Neural crest cell (in vitro differentiated cells): ENCODE measurements at regions not wholly inside any gene's neighbourhood (a gene's known extent, or its start where the extent isn't known, plus 50 kb on each side); places are given as distances from the start of the nearest gene placed in this dataset.

Source experiments
- DNase-seq: peaks from one replicate; pipeline ENCODE4 v3.0.0; 2021; ENCODE audit warnings: low read depth, mixed read lengths, low spot score
- H3K27ac Mint-ChIP-seq: one replicate; pipeline ENCODE4 v1.8.0; 2021; ENCODE audit warnings: mild to moderate bottlenecking, mixed read lengths; ENCODE audit not compliant: unreplicated experiment
- H3K27me3 Mint-ChIP-seq: 2 replicates; pipeline ENCODE4 v1.8.0; 2021; ENCODE audit warnings: low read depth, mild to moderate bottlenecking, mixed read lengths
- H3K36me3 Mint-ChIP-seq: 2 replicates; pipeline ENCODE4 v1.8.0; 2021; ENCODE audit warnings: low read depth, mild to moderate bottlenecking, mixed read lengths
- H3K4me1 Mint-ChIP-seq: 2 replicates; pipeline ENCODE4 v1.8.0; 2021; ENCODE audit warnings: mixed read lengths
- H3K4me3 Mint-ChIP-seq: one replicate; pipeline ENCODE4 v1.8.0; 2021; ENCODE audit warnings: mild to moderate bottlenecking, mixed read lengths
- H3K9me3 Mint-ChIP-seq: 2 replicates; pipeline ENCODE4 v1.8.0; 2021; ENCODE audit warnings: mixed read lengths
- TF ChIP-seq, protein P1 (sequence below): fragments of 200-600 bp; sonication (generic); conservative IDR thresholded peaks from 2 replicates; pipeline ENCODE4 v1.5.0; 2021; ENCODE audit warnings: antibody characterized with exemption, mild to moderate bottlenecking

DNA sequence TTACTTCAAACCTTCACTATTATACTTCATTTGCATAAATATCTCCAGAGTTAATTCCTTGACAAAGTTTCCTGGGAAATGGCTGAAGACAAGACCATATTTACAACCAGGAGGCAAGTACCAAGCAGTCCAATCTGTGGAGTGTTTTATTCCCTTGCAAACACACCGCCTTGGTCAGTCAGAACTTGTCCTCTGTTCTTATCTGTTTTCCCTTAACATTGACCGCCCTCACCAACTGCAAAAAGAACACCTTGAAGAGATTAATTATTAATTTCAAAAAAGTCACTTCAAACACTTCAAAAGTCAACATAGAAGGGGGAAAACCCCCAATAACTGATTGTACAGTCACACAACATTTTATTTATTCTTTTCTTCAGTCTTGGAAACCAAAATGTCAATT is 269.0 kb upstream of the RGMB start:
- Mint-ChIP-seq H3K27ac (peak overlapping the region; percentile 22), H3K9me3 (peaks cover 6% of the 10 kb centered on the region), H3K4me3 (no peak overlapping the region), H3K4me1 (peaks cover 49% of the 10 kb centered on the region), H3K27me3 (no peaks in the 10 kb centered on the region), H3K36me3 (peaks cover 8% of the 10 kb centered on the region)
- TF ChIP-seq, protein P1, sequence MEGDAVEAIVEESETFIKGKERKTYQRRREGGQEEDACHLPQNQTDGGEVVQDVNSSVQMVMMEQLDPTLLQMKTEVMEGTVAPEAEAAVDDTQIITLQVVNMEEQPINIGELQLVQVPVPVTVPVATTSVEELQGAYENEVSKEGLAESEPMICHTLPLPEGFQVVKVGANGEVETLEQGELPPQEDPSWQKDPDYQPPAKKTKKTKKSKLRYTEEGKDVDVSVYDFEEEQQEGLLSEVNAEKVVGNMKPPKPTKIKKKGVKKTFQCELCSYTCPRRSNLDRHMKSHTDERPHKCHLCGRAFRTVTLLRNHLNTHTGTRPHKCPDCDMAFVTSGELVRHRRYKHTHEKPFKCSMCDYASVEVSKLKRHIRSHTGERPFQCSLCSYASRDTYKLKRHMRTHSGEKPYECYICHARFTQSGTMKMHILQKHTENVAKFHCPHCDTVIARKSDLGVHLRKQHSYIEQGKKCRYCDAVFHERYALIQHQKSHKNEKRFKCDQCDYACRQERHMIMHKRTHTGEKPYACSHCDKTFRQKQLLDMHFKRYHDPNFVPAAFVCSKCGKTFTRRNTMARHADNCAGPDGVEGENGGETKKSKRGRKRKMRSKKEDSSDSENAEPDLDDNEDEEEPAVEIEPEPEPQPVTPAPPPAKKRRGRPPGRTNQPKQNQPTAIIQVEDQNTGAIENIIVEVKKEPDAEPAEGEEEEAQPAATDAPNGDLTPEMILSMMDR = no peak
- DNase-seq = no peak

DNA sequence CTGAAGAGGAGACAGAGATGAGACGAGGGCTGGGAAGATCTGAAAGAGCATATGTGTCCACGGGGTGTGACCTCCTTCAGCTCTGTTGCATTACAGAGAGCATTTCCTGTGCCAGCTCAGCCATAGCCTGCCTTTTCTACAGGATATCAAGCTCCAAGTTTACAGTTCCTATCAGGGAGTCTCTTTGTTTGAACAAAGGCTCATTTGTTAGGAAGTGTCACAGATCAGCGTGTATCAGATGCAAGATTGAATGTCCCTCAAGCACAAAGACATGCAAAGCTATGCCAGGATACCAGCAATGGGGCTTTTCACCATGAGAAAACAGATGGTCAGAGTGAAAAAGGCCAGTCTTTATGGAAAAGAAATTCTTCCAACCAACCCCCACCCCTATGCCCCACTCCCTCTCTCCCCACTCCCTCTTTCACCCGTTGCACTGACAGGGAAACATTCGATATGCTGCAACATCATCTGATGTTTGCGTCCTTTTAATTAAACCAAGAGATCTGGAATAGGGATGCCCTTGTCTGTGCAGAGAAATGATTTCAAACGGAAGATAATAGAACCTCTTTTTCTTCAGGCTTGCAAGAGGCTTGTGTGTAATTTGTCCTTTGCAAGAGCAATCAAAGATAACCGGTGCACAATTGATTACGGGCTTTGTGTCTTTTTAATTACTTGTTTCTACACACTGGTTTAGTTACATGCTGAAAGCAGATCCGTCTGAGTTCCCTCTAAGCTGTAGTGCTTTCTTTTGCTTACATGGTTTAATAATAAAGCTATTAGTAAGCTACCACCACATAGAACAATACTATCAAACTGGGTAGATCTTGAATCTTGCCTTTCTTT is 263.1 kb upstream of the RGMB start:
- Mint-ChIP-seq H3K36me3 (peaks cover 8% of the 10 kb centered on the region), H3K27me3 (no peaks in the 10 kb centered on the region), H3K27ac (peak overlapping the region; percentile 89), H3K4me3 (peak overlapping the region; percentile 81), H3K9me3 (peaks cover 6% of the 10 kb centered on the region), H3K4me1 (peaks cover 68% of the 10 kb centered on the region)
- TF ChIP-seq, protein P1 = no peak
- peak; percentile 29 for DNase-seq

DNA sequence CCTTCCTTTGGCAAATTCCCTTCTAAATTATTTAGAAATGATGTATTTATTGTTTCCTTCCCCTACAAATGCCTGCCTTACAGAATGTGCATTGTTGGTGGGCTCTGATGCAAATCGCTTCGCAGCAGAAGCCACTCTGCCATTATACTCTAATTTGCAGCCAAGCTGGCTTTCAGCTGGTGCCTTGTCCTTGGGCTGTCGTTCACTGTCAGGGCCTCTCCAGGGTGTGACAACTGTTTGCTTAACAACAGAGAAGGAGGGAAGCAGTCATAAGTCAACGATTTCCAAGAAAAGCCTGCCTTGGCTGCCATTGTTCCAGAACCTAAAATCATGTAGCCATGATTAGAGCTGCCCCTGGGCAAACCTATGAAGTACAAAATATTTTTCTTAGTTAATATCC is 260.1 kb upstream of the RGMB start:
- TF ChIP-seq, protein P1 = no peak
- peak overlapping the region; percentile 10 for H3K4me3 Mint-ChIP-seq
- H3K27ac Mint-ChIP-seq = peak overlapping the region; percentile 94
- H3K9me3 Mint-ChIP-seq = no peaks in the 10 kb centered on the region
- no peaks in the 10 kb centered on the region for H3K27me3 Mint-ChIP-seq
- H3K36me3 Mint-ChIP-seq = peaks cover 2% of the 10 kb centered on the region
- no peak for DNase-seq
- H3K4me1 Mint-ChIP-seq = peaks cover 93% of the 10 kb centered on the region

DNA sequence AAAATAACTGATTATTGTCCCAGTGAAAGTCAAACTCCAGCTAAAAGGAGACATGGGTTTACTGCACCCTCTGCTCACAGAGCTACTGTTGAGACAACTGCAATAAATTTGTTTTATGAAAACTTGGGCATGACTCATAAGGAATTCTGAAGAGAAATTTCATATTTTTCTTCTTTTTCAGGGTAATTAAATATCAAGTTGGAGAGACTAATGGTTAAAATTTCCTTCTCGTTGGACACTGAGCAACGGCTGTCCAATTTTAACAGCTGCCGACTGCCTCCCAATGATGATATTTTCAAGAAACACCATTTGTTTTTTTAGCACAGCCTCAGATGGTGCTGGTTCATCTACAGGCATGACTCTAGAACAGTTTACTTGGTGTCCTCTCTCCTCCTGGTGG is 259.2 kb upstream of the RGMB start:
- TF ChIP-seq, protein P1 = no peak
- no peak overlapping the region for H3K4me3 Mint-ChIP-seq
- DNase-seq = no peak
- H3K36me3 Mint-ChIP-seq = no peaks in the 10 kb centered on the region
- H3K27me3 Mint-ChIP-seq = no peaks in the 10 kb centered on the region
- H3K9me3 Mint-ChIP-seq = no peaks in the 10 kb centered on the region
- peaks cover 92% of the 10 kb centered on the region for H3K4me1 Mint-ChIP-seq
- H3K27ac Mint-ChIP-seq = no peak overlapping the region

DNA sequence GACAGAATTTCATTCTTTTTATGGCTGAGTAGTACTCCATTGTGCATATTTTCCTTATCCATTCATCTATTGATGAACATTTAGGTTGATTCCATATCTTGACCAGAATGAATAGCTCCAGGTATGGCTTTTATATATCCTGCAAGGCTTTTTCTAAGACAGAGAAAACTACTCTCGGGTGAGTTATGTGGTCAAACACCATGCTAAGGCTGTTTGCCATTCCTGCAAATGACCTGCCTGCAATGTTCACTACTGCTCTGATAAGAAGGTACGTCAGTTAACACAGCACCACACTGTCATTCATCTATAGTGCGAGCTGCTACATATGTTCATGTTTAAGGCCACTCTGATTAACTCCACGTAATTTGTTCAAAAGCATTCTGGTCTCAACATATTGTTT is 256.8 kb upstream of the RGMB start:
- no peak for DNase-seq
- Mint-ChIP-seq H3K9me3 (no peaks in the 10 kb centered on the region), H3K36me3 (no peaks in the 10 kb centered on the region), H3K27me3 (no peaks in the 10 kb centered on the region), H3K4me3 (no peak overlapping the region), H3K4me1 (peaks cover 77% of the 10 kb centered on the region), H3K27ac (no peak overlapping the region)
- TF ChIP-seq, protein P1 = no peak
